SHP77 (cell line): ENCODE measurements at regions not wholly inside any gene's neighbourhood (a gene's known extent, or its start where the extent isn't known, plus 50 kb on each side); places are given as distances from the start of the nearest gene placed in this dataset.
"Not testable (repeated sequence)": the region's sequence is repeated elsewhere in the genome, so short reads cannot be mapped to it uniquely, and the experiment has no call there.

Experiments used
- DNase-seq, 2 experiments: peaks; one replicate each; lab custom pipeline; 2025; lab: John Stamatoyannopoulos, UW

DNA sequence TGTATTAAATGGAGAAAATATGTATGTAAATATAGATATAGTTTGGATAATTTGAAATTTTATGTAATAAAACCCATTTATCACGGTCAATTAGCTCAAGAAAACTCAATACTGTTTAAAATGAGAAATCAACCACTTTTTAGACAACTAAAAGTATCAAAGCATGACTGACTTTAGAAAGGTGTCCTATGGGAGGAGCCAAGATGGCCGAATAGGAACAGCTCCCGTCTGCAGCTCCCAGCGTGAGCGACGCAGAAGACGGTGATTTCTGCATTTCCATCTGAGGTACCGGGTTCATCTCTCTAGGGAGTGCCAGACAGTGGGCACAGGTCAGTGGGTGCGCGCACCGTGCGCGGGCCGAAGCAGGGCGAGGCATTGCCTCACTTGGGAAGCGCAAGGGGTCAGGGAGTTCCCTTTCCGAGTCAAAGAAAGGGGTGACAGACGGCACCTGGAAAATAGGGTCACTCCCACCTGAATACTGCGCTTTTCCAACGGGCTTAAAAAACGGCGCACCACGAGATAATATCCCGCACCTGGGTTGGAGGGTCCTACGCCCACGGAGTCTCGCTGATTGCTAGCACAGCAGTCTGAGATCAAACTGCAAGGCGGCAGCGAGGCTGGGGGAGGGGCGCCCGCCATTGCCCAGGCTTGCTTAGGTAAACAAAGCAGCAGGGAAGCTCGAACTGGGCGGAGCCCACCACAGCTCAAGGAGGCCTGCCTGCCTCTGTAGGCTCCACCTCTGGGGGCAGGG, 182.8 kb upstream of the NECTIN3 start:
- DNase-seq: peak; percentile 31 to 33

DNA sequence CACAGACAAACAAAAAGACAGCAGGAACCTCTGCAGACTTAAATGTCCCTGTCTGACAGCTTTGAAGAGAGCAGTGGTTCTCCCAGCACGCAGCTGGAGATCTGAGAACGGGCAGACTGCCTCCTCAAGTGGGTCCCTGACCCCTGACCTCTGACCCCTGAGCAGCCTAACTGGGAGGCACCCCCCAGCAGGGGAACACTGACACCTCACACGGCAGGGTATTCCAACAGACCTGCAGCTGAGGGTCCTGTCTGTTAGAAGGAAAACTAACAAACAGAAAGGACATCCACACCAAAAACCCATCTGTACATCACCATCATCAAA, 182.3 kb upstream of the NECTIN3 start:
- DNase-seq: not testable (repeated sequence)

DNA sequence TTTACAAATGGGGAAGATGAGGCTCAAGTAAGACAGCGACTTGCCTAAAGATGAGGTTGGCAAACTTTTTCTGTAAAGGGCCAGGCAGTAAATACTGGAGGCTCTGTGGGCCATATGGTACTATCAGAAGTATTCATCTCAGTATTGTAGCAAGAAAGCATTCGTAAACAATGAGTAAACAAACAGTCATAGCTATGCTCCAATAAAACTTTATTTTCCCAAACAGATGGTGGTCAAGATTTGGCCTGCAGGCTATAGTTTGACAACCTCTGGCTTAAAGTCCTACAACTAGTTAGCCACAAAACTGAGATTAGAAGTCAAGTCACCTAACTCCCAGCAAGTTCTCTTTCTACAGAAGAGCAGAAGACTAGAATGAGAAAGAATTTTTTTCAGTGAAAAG, 177.0 kb upstream of the NECTIN3 start:
- no peak for DNase-seq

DNA sequence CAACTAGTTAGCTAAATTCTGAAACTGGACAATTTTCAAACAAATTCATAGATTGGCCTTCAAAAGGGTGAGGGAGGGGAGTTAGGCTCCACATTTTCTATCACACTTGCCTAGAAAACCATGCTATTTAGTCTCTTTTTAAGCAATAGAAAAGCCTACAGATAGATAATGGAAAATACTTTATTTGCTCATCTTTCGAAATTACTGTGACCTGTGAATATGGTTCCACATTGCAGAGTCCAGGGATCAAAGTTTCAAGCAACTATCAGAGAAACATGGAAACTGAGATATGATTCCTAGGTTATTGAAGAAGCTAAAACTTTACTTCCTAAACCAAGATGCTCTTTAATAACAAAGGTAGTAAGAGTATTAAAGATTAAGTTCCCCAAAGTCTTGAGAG, 176.6 kb upstream of the NECTIN3 start:
- DNase-seq: no peak

DNA sequence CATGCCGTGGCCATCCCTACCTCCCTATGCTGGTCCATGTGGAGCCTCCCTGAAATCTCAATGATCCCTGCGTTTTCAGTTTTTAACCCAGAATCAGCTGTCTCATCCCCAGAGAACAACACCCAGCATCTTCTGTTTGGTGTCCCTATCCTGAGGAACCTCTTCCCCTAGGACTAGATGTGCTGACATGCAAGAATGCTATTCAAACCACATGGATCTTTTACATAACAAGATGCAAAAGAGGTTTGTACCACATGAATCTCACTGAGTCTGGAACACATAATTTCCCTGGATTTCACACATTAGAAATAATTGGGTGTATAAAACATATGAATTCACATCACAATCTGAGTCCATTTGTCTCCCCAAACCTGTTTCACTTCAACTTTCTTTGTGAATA, 174.6 kb upstream of the NECTIN3 start:
- no peak for DNase-seq

DNA sequence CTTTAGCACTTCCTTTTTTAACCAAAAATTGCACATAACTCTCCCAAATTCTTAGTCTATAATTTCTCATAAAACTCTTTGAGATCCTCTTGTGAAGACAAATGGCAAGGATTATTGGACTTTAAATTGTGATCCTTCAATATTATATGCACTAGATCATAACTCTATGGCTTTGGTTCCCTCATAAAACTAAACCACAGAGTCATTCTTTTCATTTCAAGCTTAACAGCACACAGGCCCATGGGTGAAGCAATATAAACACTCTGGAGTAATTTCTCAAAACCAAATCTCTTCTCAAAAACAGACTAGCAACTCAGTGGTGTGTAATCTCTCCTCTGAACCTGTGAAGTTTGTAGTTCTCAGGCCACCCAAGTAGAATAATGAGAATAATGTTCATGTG, 171.0 kb upstream of the NECTIN3 start:
- no peak for DNase-seq

DNA sequence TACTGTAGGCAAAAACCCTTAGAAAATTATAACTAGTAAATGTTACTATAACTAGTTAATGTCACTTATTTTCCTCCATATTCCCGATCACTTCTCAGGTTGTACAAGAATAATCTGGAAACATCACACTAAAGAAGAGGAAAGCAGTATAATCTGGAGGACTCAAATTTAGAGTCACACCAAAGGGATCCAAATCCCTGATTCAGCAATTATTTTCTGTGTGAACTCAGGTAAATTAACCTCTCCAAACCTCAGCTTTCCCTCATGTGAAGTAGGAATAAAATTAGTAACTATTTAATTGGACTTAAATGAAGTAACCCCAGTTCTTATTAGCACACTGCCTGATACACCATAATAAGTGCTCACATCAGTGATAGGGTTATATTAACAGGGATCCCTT, 170.1 kb upstream of the NECTIN3 start:
- no peak for DNase-seq

DNA sequence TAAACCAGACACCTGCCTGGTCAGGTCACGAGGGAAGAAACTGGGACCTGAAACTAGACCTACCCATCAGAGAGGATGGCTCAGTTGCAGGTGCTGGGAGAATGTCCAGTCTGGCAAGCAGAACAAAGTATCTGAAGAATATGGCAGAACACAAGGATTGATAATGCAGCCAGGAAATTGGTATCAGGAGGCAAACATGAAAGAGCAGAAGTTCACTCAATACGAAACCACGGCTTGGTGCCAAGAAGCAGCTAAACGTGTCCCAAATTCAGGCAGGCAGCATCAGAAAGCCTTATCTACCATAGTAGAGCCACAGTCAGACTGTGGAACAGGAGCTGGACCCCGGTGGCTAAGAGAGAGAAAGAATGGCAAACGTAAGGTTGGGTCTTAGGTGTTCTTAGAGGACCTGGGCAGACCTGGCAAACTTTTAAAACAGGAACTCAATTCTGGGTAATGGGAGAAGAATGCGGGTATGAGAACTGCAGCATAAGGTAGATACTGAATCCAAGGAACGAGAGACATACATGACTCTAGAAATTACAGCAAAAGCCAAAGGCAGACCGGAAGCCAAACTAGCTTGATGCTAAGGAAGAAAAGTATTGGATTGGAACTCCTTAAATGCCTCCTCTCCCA, 169.0 kb upstream of the NECTIN3 start:
- no peak for DNase-seq

DNA sequence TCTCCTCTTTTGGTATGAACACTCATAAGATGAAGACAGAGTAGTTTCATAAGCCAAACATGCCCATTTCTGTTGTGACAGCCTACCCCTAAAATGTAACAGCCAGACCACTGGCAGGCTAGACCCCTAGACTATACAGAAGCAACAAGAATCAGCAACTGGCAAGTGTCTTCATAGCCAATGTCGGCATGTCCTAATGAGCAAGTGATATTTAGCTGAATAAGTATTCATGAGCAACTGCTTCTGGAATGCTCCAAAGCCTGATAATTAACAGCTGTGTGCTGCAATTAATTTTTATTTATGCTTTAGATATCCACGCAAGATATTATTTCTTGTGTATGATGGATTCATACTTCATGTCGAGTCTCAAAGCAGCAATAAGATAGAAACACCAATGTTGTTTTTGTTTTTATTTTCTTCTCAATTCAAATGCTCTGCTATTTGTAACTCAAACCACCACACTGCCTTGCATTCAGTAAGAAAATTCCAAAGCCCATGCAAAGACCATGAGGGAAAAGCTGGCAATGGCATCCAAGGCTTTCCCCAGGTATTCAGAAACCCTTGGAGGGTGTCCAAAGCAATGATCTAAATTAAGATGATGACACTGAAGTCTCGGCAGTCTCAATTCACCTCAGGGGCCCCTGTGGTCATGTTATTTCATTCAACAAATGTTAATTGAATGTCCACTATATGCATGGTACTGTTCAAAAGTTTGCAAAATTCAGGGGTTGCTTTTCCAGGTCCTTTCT, 167.7 kb upstream of the NECTIN3 start:
- no peak for DNase-seq

DNA sequence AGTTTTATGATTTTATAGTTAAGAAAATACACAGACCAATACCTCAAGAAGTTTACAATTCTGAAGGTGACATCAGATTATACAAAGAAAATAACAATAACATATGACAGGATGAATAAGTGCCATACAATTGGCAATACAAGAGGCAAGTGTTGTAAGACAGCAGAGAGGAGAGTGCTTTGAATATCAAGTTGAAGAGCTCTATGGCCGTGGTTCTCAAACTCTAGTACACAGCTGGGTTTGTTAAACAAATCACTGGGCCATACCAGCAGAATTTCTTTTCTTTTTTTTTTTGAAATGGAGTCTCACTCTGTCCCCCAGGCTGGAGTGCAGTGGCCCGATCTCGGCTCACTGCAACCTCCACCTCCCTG, 167.1 kb upstream of the NECTIN3 start:
- DNase-seq: no peak

DNA sequence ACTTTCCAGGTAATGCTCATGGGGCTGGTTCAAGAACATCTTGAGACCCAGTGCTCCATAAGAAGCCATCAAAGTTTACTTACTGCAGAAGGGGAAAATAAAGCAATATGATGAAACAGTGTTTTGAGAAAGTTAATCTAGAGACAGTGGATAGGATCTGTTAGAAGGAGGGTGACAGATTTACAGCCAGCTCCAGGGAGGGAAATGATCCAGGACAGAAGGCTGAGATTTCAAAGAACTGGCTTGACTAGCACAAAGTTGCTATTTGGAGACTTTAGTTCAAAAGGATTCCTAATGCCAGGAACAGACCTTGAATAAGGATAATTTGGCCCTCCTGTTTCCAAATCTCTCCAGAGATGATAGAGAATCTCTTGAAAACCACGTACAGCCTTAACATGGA, 166.5 kb upstream of the NECTIN3 start:
- DNase-seq: no peak

DNA sequence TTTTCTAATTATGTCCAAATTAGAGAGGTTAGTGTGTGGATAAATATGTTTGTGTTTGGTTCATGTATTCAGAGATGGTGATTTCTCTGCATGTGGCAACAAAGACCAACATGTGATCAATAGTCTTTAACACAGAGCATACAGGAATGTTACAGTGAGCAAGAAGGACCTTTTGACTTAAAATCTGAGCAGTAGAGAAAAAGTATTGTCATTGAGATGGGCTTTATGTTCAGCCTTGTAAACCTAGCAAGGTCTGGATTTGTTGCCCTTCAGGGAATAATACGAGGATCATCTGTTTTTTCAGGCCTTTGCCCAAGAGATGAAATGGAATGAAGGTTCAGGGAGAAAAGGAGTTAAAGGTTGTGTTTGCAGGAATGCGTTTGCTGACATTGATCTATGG, 161.8 kb upstream of the NECTIN3 start:
- no peak for DNase-seq

DNA sequence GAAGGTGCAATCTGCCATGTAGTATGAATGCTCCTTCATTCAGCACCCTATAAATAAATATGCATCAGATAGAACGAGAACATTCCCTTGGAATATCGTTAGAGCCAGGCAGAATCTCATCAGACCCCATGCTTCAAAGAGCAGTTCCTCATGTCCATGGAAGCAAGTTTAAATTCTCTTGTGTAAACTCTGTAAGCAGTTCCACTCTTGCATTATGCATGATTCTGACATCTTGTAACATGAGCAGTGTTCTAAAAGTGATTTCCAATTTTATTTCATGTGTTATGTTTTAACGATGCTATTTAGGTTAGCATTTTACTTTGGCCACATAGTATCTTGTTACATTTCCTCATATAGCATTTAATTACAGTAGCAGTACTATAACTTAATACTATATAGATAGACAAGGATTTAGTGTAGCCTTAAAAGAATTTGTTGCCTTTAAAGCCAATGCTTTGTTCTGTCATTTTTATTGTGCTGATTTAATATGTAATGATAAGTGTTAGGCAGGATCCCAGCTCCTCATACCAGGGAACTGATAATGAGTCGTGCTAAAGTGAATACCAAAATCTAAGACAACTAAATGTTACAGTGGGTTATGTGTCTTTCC, 161.2 kb upstream of the NECTIN3 start:
- no peak for DNase-seq

DNA sequence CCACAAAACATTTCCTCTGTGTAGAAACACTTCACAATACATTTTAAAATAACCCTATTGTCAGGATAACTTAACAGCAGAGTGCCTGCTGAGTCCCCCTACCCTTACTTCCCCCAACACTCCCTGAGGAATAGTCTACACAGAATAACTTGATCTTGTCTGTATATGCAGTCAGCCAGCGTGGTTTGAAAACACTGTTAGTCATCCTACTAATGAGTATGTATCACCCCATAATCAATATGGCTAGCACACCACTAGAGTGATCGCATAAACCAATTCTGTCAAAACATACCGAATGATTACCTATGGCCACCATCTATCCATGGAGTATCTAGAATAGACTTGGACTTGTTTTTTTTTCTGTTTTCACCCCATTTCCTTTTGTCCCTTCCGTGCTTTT, 152.7 kb upstream of the NECTIN3 start:
- no peak for DNase-seq

DNA sequence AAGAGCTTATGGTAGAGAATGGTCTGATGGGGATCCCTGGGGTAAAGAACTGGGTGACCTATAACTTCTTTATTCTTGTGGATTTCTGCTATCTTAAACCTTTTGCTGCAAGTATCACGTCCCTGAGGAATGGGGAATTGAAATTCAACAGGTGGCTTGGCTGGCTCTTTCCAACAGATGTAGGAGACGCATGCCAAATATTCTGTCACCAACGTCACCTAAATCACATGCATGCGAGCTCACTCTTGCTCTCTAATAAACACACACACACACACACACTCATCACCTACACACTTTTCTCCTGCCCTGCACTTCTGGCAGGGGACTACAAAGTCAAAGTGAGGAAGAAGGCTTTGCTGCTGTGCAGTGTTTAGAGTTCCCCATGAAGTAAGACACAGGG, 145.8 kb upstream of the NECTIN3 start:
- DNase-seq: no peak

DNA sequence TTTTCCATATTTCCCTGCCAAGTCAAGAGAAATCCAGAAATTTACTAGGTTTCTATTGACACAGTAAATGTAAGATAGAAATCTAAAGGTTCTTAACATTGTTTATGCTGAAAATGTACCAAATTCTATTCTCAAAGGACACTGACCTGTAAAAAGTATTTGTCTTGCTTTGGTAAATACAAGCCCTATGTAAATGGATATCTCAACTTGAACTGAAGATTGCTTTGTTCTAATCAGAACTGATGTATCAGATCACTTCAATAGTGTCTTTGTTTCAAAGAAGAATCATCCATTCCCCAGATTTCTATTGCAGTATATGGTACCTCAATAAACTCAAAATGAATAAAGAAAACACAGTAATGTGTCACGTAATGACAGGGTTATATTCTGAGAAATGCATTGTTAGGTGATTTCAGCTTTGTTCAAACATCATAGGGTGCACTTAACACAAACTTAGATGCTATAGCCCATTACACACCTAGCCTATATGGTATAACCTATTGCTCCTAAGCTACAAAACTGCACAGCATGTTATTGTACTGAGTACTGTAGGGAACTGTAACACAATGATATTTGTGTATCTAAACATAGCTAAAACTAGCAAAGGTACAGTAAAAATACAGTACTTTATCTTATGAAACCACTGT, 143.5 kb upstream of the NECTIN3 start:
- no peak for DNase-seq

DNA sequence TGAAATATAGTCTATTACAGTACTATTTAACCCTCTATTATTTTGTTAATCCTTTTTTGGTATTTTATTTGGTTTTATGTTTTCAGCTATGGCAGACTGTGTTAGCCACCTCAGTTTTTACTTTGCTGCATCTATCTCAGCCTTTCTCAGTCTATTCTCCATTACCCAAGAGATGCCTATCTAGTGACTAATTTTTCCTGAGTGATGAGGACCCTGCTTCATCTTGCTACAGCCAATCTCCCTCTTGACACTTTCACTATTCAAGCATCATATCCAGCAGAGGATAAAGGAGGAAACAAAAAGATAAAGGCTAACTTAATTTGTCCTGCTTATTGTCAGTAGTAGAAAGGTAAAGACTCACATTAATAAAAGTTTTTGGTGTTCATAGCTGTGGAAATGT, 141.8 kb upstream of the NECTIN3 start:
- DNase-seq: no peak

DNA sequence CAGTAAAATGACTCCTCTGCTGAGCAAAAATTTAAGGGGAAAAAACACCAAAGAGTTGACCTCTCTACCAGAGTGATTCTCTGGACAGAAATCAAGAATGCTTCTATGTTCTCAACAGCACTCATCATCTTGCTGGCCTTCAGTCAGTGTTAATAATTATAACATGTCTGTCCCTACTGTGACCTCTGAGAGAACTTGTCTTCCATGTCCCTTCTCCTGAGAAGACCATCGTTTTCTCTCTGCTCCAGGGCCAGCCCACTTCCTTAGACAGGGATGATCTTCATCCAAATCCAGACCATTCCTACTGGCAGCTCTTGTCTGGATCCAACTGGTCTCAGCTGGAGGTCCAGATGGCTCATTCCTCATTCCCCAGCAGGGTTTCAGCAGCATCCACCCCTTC, 139.0 kb upstream of the NECTIN3 start:
- DNase-seq: no peak

DNA sequence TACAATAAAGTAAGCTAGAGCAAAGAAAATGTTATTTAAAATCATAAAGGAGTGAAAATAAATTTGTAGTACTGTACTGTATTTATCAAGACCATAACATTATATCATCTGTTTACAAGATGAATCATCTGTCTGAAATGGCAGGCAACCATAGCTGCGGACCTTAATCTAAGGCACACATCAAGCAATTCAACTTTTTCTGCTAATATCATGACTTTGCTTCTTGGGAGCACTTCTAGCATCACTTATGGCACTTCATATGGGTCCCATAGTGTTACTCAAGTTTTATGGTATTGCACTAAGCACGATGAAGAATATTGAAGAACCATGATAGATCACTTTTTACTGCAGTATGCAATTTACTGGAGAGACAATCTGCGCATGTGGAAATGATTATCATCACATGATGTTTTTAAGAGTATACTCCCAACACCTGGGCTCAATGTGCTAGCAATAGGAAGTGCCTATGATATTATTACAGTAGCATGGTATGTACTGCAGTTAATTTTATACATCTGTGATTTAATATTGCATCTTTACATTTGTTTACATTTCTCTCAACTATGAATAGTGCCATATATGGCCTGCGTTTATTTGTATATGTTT, 137.7 kb upstream of the NECTIN3 start:
- no peak for DNase-seq

DNA sequence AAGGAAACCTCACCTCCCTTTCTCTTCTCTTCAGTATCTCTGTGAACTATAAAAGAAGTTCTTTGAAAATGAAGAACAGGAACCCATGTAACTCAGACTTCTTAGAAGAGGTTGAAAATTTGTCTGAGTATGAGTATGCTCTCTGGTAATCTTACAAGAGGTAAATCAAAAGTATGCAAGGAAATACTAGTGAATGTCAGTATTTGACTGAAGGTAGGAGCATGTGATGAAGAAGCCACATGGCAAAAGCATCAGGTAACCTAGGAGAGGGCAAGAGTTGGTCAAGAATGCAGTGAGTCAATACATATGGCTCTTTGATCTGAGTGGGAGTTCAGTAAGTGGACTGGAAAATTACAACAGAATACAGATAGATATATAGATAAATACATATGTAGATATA, 133.0 kb upstream of the NECTIN3 start:
- DNase-seq: no peak

DNA sequence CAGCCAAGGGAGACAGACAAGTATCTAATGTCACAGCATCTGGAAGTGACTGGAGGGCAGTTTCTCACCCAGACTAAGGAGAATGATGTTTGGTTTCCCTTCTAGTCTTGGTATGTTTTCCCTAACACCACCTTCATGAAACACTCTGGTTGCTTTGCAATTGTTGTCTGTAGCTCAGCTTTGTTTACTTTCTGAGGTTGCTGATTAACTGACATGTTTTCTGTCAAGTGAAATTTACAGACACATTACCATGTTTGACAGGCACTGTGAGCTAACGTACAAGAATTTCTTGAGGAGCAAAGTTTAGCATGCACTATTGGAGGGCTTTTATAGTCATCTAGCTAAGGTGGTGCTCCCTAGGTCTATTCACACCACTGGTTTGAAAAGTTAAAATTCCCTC, 131.6 kb upstream of the NECTIN3 start:
- no peak for DNase-seq

DNA sequence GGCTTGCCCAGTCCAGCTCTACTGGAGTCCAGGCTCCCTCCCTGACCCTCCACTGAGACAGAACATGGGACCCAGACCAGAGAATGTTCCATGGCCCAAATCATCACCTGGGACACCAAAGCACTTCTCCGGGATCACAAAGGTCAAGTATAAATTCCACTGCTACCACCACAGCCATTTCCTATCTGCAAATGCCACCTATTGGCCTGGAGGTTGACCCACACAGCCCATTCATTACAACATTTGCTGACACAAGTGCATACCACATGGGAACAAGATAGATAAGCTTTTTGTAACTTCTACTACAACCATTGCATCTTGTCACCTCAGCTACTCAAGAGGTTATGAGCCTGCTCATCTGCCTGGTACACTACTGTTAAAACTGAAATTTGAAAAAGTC, 126.8 kb upstream of the NECTIN3 start:
- DNase-seq: no peak
